Calu3 (cell line): ENCODE measurements at regions not wholly inside any gene's neighbourhood (a gene's known extent, or its start where the extent isn't known, plus 50 kb on each side); places are given as distances from the start of the nearest gene placed in this dataset.

ENCODE experiments used
- BruUV-seq: library from RNA; stranded (reverse); fragments of 400-500 nt; replicated peaks from 2 replicates; lab custom pipeline; 2021; lab: Mats Ljungman, UMichigan
- CTCF ChIA-PET: fragments of 300-600 bp; sonication (Branson Sonifier 250); formaldehyde crosslinking; loops from one replicate; lab custom pipeline; 2022; ENCODE audit warnings: antibody characterized with exemption; lab: Charles Lee
- DNase-seq: peaks from one replicate; pipeline ENCODE4 v3.0.0; 2022
- H3K27ac Mint-ChIP-seq: one replicate; pipeline ENCODE4 v1.8.0; 2022; ENCODE audit warnings: mixed read lengths; ENCODE audit not compliant: unreplicated experiment
- H3K27me3 Mint-ChIP-seq: one replicate; pipeline ENCODE4 v1.8.0; 2022; ENCODE audit warnings: mixed read lengths; ENCODE audit not compliant: unreplicated experiment
- H3K36me3 Mint-ChIP-seq: one replicate; pipeline ENCODE4 v1.8.0; 2022; ENCODE audit warnings: mild to moderate bottlenecking, moderate library complexity, mixed read lengths; ENCODE audit not compliant: insufficient read depth, unreplicated experiment
- H3K4me1 Mint-ChIP-seq: one replicate; pipeline ENCODE4 v1.8.0; 2022; ENCODE audit warnings: mild to moderate bottlenecking, low read depth, mixed read lengths; ENCODE audit not compliant: unreplicated experiment
- H3K4me3 Mint-ChIP-seq: one replicate; pipeline ENCODE4 v1.8.0; 2022; ENCODE audit warnings: mild to moderate bottlenecking, low read depth, moderate library complexity, mixed read lengths; ENCODE audit not compliant: unreplicated experiment
- H3K9me3 Mint-ChIP-seq: one replicate; pipeline ENCODE4 v1.8.0; 2022; ENCODE audit warnings: low read depth, mixed read lengths; ENCODE audit not compliant: unreplicated experiment
- intact Hi-C: fragments of 100-400 bp; cut with micrococcal nuclease; formaldehyde crosslinking; loops from one replicate; pipeline ENCODE4 v1.10.0; 2022; ENCODE audit not compliant: unreplicated experiment
- TF ChIP-seq, protein P1 (sequence below): fragments of 200-600 bp; IDR thresholded peaks from one replicate; pipeline ENCODE4 v1.8.0; 2022; ENCODE audit warnings: antibody characterized with exemption; ENCODE audit not compliant: unreplicated experiment

DNA sequence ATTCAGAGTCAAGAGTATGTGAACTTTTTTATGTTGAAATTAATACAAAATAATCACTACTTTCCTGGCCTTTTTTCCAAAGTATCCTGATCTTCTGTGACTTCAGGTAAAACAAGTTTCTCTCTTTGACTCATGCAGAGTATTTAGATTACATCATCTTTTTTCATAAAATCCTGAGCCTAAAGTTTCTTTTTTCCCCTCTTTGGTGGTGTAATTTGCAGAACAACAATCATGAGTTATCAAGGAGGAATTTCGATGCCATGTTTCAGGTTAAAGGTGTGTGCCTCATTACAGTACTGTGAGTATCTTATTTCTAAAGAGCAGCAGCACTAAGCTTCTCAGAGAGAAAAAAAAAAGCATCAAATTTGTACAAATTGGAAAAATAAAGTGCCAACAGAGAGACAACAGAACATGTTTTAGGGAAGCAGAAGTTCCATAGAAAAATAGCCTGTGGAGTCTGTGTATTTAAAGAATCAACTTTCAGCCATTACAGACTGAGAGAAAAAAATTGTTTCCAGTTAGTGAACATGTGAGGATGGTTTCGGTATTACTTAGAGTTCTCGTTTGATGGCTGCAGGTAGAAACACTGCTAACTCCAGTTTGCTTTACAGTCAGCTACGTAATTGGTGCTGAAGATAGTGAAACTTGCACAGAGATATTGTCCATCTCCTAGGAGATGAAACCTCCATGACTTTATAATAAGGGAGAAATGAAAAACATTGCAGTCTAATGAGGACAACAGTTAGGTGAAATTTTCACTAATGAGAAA lies 78.1 kb upstream of the PCDH9 start:
- Mint-ChIP-seq H3K4me3 (no peak overlapping the region), H3K27me3 (no peaks in the 10 kb centered on the region), H3K4me1 (no peaks in the 10 kb centered on the region), H3K36me3 (no peaks in the 10 kb centered on the region), H3K9me3 (no peaks in the 10 kb centered on the region), H3K27ac (no peak overlapping the region)
- no TSS peak for BruUV-seq
- TF ChIP-seq, protein P1, sequence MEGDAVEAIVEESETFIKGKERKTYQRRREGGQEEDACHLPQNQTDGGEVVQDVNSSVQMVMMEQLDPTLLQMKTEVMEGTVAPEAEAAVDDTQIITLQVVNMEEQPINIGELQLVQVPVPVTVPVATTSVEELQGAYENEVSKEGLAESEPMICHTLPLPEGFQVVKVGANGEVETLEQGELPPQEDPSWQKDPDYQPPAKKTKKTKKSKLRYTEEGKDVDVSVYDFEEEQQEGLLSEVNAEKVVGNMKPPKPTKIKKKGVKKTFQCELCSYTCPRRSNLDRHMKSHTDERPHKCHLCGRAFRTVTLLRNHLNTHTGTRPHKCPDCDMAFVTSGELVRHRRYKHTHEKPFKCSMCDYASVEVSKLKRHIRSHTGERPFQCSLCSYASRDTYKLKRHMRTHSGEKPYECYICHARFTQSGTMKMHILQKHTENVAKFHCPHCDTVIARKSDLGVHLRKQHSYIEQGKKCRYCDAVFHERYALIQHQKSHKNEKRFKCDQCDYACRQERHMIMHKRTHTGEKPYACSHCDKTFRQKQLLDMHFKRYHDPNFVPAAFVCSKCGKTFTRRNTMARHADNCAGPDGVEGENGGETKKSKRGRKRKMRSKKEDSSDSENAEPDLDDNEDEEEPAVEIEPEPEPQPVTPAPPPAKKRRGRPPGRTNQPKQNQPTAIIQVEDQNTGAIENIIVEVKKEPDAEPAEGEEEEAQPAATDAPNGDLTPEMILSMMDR: no peak
- CTCF ChIA-PET: no interaction called here
- no peak for DNase-seq
- intact Hi-C loops: no loop called here

- no peak overlapping the region for H3K27ac Mint-ChIP-seq
- DNase-seq: no peak
- no peaks in the 10 kb centered on the region for H3K27me3 Mint-ChIP-seq
- CTCF ChIA-PET: no interaction called here
- TF ChIP-seq, protein P1: no peak
- no peaks in the 10 kb centered on the region for H3K9me3 Mint-ChIP-seq
- no TSS peak for BruUV-seq
- intact Hi-C loops: no loop called here
- H3K36me3 Mint-ChIP-seq: no peaks in the 10 kb centered on the region
- no peak overlapping the region for H3K4me3 Mint-ChIP-seq
- H3K4me1 Mint-ChIP-seq: no peaks in the 10 kb centered on the region
These were observed 76.6 kb upstream of the PCDH9 start for GRCh38 chr13:67306742-67307141.

- no TSS peak for BruUV-seq
- Mint-ChIP-seq H3K27ac (no peak overlapping the region), H3K9me3 (no peaks in the 10 kb centered on the region), H3K36me3 (no peaks in the 10 kb centered on the region), H3K27me3 (no peaks in the 10 kb centered on the region), H3K4me3 (no peak overlapping the region), H3K4me1 (no peaks in the 10 kb centered on the region)
- TF ChIP-seq, protein P1: no peak
- DNase-seq: no peak
- intact Hi-C loops: no loop called here
- CTCF ChIA-PET: interaction anchor here (0.8 kb wide), 1 partner anchor 10 kb away, joined by 3 read pairs; no protein-coding TSS in a partner anchor
These were observed 73.7 kb upstream of the PCDH9 start for GRCh38 chr13:67303661-67304333.

DNA sequence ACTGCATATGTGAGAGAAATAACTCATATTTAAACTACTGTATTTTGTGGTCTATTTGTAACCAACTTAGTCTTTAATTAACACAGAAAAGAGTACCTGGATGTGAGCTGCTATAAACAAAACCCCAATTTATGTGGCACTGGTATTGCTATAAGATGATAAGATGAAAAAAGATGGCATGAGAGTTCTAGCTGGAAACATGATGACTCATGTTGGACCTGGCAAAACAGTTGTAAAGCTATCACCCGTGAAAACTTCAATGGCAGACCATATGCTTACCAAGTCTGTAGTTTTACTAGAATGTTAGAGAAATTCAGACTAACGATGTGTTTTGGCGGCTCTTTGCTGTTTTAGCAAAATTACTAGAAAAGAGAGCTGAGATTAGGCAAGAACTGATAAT lies 69.6 kb upstream of the PCDH9 start:
- CTCF ChIA-PET: no interaction called here
- peaks cover 4% of the 10 kb centered on the region for H3K9me3 Mint-ChIP-seq
- H3K36me3 Mint-ChIP-seq: no peaks in the 10 kb centered on the region
- H3K4me1 Mint-ChIP-seq: no peaks in the 10 kb centered on the region
- no peak overlapping the region for H3K4me3 Mint-ChIP-seq
- no peak overlapping the region for H3K27ac Mint-ChIP-seq
- no peaks in the 10 kb centered on the region for H3K27me3 Mint-ChIP-seq
- intact Hi-C loops: no loop called here
- TF ChIP-seq, protein P1: no peak
- no TSS peak for BruUV-seq
- DNase-seq: no peak
